NCI-H187 (cell line): ENCODE measurements at regions not wholly inside any gene's neighbourhood (a gene's known extent, or its start where the extent isn't known, plus 50 kb on each side); places are given as distances from the start of the nearest gene placed in this dataset.

Source experiments
- DNase-seq, 2 experiments: peaks; one replicate each; lab custom pipeline; 2025; lab: John Stamatoyannopoulos, UW

DNA sequence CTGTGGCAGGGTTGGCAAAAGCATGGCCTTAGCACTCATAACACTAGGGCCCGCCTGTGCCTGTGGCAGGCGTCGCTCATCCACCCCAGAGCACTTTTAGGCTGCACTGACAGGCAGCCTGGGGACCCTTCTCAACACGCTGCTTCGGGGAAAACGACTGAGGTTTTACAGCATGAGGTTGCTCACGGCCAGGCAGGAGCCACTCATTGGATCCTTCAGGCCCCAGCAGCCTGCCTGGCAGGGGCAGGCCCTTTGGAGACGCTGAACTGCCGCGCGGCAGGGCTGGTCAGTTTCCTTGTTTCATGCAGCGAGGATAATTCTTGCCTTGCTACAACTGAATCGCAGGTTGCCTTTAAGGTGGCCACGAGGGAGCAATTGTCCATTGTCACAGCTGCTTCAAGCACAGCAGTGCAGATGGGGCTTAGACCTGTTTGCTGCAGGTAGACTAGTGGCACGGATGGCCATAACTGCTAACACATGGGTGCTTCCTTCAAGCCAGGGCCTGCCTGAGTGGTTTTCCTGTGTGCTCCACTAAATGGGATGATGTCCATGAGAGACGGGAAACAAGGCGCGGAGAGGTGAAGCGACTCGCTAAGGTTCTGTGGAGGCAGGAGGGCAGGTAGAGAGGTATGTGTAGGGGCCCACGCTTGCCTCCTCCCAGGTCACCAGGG lies 49.9 kb upstream of the HS6ST1 start:
- no peak for DNase-seq

DNA sequence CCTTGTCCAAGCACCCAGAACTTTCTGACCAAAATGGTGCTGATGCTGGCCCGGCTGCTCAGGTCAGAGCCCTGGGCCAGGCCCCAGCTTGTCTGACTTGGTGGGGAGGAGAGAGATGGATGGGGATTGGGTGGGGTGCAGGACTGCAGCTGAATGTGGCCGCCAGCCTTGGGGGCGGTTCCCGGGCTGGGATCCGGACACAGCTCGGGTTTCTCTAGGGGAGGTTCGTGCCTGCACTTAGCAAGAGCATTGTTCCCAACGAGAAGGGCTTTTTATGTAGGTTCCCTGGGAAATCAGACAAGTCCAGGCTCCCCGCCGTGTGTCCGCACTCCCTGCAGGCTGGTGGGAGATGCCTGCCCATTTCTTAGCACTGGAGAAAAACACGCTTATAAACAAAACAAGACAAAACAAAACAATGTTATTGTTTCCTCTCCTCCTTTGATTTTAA lies 50.5 kb upstream of the HS6ST1 start:
- no peak for DNase-seq

DNA sequence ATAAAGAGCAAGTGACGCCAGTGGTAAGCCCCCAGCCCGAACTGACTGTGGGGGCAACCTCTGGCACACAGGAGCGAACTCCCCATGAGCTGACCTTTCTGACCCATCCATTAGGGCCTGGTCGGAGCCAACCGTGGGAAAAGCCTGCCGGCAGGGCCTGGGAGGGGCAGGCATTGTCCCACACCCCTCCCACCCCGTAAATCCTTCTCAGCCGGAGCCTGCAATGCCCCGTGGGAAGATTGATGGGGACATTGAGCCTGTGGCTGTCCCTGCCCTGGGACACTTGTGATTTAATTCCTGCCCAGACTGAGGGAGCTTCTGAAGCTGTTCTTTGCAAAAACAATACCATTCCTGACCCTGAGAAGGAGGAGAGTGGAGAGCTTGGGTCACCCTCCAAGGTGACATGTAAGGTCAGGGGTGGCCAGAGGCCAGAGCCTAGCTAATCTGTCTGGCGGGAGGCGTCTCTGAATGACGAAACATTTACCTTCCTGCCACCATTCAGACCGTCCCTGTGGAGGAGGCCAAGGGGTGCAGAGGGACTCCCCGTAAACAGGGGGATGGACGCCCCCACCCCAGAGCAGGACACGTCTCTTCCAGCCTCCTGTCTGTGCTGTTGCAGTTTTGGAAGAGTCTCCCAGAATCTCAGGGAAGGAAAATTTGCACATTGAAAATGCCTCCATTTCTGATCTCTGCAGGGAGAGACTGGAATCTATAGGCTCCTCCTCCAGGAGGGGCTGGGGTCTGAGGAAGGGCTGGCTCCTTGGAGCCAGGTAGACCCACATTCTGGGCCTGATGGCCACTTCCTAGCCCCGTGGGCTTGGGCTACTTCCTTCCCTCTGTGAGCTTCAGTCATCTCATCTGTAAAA lies 51.2 kb upstream of the HS6ST1 start:
- no peak for DNase-seq

DNA sequence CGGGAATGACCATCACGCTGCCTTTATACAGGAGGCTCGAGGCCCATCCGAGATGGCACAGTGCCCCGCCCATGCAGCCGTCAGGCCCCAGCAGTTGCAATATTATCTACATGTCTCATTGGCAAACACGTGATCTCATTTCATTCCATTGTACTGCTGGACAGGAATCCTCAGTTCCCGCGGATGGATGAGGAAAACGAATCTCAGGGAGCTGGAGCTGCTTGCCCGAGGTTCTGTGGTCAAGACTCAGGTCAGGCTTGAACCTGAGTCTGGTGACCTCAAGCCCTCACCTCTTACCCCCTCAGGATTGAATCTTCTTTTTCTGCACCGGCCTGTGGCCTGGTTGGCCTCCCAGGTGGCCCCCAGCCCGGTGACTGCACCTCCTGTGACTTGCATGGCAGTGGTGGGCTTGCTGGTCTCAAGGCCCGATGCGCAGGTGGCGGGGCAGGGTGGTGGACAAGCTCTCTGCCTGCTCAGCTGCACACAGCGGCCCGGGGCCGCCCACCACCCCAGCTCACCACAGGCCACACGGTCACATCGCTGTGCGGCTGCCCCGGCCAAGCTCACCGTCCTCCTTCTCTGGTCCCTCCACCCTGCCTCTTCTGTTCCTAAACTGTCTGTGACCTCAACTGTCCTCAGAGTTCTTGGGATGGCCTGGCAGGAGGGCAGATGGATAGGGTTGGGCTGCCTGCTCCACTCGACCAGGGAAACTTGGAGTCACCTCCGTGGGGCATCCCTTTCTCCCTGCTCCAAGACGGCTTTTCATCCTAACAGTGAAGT lies 52.0 kb upstream of the HS6ST1 start:
- DNase-seq, result no peak

DNA sequence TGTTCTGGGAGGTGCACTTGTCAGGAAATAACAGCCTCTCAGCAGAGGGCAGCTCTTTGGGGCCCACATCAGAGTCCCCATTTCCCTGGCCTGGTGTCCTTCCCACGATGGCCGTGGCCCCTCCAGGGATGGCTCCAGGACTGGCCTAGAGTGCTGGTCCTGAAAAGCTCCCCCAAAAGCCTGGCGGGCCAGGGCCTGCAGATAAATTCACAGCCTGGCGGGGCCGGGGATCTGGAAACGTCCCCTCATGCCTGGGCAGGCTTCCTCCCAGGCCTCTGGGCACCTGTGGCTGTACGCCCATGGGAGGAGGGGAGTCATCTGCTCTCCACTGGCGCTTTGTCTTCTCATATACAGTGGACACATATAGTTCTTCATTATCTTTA lies 52.6 kb upstream of the HS6ST1 start:
- DNase-seq, result no peak

DNA sequence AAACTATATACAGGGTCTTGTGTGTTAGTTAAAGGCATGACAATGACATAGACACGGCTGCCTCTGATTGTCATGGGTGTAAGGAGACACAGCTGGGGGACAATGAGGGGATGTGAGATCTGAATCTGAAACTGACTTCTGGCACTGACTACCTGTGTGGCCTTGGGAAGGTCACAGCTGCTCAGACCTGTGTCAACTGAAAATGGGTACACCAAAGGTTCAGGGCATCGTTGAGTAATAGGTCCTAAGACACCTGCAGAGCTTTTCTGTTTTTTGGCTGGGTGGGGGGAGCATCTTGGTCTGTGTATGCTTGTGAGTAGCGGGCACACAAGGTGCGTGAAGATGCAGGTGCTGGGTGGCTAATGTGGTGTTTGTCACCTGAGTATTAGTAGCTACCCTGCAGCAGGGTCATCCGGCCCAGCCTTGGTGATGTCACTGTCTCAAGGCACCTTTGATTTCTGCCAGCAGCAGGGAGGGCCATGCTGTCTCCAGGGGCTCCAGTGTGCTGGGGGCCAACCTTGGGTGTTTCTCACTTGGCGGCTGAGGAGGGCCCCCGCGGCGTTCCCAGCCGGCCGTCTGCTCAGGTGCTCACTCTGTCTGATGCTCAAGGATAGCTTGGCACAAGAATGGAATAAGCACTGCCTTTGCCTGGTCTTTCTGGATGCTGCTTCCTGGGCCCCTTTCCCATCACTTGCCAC lies 53.1 kb upstream of the HS6ST1 start:
- no peak for DNase-seq

DNA sequence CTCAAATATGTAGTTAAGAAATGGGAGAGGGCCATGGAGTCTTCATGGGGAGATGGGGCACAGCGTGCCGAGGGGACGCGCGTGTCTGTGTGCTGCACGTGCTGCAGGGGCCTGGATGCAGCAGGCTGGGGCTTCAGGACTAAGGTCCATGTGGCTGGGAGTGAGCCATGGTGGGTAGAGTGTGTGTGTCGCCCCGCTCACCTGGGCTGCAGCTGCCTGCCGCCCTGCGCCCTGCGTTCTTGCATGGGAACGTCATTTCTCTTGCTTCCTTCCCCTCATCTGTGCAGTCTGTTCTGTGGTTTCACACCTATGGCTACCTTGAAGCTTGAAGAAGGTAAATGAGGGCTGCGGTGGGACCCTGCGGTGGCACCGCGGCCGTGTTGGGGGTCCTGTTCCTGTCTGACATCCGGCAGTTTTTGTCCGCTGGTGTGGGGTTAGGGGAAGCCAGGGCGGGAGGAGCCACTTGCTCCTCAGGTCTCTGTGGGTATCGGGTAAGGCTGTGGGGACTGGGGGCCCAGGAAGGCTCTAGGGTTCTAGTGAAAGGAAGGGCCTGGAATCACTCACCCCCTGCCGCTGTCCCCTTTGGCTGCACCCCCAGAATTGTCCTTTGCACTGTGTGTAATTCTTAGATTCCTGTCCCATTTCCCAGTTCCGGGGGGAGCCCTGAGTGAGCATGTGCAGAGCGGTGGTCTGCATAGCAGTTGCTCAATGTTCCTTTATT lies 54.1 kb upstream of the HS6ST1 start:
- DNase-seq, result no peak

DNA sequence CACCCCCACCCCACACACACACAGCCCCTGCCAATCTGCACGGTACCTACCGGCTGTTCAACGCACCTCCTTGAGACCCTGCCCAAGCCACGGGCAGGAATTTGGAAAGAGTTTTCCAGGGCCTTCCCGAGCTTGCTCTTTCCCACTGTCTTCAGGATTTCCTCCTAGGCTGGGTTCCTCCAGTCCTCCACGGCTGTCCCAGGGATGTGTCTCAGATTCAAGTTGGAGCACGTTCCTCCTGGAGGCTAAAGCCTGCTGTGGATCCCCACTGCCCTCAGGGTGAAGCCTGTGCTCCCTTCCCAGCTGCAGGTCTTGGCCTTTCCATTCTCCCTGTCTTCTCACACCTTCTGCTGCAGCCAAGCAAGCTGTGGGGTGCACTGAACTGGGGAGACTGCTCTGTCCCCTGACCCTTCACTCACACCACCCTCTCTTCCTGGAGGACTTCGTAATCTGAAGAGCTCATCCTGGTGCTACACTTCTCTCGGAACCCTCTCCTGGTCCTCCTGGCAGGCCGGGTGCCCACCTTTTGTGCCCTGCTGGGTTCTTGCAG lies 54.9 kb upstream of the HS6ST1 start:
- DNase-seq, result no peak

DNA sequence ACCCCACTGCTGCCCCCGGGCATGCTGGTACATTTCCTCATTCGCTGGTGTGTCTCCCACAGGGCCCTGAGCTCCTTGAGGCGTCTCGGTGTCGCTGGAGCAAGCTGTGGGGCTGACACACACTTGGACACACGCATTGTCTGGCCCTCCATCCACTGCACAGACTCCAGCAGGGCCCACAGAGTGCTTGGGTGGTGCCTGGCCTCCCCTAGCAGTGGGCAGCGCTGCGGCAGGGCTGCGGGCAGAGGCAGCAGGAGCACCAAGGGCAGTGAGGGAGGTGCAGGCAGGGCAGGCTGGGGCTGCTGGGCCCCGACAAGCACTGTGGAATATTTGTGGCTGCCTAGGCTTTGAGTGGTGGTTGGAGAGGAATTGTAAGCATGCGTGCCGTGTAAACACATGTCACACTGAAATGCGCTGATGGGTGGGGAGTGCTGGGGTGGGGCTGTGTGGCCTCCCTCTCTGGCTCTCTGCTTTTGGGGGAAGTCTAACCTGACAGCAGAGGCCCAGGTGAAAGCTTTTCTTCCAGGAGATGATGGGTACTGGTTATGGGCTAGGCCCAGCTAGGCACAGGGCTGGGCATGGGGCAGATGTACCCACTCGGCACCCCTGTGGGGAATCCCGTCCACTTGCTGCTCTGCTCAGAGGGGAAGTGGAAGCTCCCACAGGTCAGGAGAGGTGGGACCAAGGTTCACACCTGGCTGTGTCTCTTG lies 55.5 kb upstream of the HS6ST1 start:
- DNase-seq, result no peak

DNA sequence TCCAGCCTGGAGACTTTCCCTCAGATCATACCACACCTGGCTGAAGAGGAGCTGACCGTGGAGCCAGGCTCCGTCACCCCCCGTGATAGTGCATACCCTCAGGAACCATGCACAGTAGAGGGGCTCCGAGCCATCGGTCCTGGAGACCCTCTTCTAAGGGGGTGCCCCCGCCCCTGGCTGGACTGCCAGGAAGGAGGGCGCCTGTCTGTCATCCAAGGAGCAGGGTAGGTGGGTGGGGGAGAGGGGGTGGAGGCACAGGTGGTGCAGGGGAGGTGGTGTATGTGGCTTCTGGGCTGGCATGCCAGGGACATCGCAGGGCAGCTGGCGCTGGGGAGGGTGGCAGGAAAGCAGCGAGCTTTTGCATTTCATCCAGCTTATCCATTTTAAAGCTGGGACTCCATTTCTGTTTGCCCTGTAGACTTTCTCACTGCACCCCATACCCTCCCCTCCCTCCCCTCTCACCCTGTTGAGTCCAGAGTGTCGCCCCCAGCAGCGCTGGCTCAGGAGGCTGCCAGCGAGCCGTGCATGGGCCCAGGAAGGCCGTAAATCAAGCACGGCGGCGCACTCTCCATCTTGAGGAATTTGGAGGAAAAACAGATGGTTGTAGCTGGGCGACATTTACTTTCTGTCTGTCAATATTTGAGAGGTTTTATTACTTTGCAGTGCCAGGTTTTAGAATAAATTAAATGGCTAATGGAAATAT lies 56.2 kb upstream of the HS6ST1 start:
- DNase-seq, result no peak

DNA sequence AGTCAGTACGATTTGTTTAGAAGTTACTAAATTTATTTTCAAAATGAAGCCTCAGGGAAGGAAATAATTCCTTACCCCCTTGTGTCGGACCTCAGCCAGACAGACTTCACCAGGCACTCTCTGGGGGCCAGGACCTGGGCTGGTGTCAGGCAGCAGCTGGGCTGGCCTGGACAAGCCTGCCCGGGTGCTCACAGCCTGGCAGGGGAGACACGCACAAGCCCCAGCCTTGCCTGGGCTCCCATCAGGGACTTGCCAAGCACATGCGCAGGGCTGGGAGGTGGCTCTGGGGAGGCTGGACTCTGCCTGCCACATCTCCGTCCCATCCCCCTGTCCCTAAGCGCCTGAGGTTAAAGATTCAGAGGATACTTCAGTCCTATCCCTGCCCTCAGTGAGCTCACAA lies 56.8 kb upstream of the HS6ST1 start:
- DNase-seq, result no peak

DNA sequence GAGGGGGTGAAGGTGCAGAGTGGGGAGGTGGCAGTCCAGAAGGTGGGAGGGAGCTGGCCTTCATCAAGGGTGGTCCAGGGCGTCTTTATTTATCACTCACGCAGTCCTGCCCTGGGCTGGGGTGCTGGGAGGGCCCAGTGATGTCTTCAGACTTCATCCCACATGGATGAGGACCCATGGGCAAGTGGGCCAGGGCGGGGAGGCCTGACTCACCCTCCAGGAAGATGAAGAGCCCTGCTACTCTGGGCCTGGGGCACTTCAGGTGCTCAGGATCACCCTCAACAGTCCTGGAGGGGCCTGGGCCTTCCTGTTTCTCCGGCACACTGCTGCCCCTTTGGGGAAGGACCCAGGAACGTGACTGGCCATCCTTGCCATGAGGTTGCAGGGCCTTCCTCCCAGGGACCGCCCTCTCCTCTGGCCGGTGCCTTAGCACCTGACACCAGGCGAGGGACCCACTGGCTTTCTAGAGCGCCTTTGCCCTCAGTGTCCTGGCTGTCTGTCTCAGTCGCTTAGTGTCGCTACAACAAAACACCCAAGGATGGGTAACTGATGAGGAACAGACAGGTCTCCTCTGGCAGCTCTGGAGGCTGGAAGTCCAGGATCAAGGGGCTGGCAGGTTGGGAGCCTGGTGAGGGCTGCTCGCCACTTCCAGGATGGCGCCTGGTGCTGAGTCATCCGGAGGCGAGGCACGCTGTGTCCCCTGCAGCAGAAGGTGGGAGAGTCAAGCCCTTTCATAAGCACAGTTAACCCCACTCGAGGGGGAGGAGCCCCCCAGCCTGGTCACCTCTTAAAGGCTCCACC lies 57.8 kb upstream of the HS6ST1 start:
- DNase-seq, result no peak

DNA sequence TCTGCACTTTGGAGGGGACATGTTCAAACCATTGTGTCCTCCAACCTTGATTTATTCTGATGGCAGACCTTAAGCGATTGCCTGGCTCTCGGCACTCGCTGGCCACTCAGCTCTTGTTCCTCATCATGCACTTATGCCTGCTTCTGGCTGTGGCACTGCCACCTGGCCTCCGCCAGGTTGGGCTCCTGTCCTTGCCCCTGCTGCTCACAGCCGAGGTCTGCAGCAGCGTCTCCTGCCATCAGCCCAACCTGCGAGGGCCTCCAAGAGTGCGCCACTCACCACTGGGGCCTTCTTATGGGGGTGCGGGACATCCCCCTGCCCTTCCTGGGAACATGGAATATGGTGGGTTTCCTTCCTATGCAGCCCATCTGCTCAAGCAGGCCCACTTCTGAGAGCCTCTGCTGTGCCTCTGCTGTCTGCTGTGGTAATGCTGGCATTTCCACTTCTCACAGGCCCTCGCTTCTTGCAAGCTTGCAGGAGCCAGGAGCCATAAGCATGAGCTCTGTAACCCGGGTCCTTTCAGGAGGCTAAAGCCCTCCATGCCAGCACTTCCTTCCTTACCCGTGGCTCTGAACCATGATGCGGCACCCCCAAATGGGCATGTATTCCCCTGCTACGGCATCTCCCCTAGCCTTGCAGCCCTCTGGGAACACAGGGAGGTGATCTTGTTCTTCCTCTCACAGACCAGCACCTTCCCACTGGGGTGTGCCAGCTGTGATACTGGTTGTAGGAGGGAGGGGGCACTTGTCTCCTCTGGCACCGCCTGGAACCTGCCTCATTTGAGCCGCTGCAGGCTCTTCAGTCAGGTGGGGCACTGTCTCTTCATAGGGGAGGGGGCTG lies 58.6 kb upstream of the HS6ST1 start:
- DNase-seq, result no peak

DNA sequence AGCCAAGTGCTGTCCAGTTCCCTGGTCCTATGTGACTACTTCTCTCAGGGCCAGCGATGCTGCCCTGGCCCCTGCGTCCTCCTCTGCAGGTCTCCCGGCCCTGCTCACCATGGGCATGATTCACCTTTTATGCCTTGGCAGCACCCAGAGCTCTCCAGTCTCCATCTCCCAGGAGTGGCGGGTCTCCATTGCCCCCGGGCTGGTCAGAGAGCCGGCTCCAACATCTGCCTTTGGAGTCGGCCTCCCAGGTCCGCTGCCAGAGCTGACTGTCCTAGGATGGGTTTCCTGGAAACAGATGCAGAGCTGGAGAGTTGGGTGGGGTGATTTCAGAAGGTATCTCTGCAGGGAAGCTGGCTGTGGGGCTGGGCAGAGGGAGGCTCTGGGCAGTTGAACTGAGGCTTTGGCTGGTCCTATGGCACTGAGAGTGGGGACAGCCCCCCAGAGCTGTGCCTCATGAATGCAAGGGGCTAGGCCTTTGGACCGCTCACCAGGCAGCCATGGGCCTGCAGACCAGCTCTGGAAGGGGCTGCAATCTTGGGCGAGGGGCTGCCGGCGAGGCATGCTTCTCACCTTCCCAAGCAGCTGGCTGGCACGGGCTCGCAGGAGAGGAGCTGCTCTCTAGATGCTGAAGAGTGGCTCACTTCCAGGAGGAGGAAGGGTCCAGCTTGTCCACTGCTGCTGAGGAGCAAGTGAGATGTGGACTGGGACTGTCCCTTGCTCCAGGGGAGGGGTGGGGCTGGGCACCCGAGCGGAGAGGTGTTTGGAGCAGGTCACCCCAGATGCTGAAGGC lies 59.8 kb upstream of the HS6ST1 start:
- DNase-seq, result no peak

DNA sequence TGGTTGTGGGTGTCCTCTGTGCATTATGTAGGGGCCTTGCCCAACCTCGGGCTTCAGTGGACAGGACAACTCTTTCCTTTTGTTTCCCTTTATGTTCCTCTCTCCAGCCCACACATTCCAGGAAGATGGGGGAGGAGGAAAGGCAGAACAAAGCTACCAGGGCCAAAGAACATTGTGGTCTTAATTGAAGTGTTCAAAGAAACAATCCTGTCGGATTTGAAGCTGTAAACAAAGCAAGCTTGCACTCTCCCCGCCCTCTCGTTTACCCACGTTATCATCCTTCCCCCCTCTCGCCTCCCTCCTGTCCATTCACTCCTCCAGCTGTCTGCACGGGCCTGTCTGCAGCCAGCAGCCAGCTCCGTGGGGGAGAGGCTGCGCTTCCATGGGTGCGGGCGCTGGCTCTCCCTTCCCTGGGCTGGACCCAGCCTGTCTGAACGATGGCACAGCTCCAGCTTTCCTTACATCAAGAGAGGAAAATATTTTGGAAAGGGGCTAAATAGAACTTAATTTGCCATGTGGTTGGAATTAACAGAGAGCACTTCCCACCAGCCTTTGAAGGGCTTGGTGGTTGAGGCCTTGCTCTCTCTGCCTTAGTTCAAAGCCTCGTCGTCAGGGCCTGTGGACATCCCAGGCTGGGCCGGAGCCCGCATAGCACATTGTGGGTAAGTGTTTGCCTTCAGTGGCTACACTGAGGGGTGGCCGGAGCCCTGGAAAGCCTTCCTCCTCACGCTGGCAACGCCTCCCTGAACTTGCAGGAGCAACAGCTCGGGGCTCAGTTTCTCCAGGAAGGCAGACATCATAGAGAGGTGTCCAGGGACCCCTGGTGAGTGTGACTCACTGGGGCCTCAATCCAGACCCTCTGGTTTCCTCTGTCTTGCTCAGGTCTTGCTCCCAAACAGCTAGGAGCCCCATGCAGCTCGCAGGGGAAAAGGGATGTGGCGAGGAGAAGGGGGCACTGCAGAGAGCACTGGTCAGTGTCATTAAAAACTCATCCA lies 60.6 kb upstream of the HS6ST1 start:
- DNase-seq, result no peak
